ENCODE measurements at regions not wholly inside any gene's neighbourhood (a gene's known extent, or its start where the extent isn't known, plus 50 kb on each side); places are given as distances from the start of the nearest gene placed in this dataset.

DNA sequence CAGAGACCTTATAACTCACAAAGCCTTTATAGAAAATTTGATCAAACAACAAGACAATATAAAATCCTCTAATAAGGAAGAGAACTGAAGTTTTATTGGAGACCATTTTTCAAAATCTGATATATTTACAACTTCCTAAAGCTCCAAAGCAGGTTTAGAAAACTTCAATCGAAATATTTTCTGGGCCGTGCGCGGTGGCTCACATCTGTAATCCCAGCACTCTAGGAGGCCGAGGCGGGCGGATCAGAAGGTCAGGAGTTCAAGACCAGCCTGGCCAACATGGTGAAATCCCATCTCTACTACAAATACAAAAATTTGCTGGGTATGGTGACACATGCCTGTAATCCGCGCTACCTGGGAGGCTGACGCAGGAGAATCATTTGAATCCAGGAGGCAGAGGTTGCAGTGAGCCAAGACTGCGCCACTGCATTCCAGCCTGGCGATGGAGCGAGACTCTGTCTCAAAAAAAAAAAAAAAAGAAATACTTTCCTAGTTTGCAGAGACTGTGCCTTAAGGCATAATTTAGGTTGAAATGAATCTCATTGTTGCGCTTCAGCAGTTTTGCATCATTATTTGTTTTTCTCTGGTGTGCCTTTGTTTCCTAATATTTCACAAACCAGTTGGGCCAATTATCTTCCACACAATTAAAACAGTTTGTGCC lies 60.6 kb upstream of the ASIP start (continued):
- TF ChIP-seq KDM1A (IDR thresholded peaks at IDR 0.05; ENCODE audit: borderline replicate concordance, low read length) (no peak), RAD21 (IDR thresholded peaks at IDR 0.05 in 1 of 2, conservative IDR thresholded peaks at IDR 0.05 in 1 of 2; ENCODE audit: low read depth in 2 of 2, low read length in 2 of 2) (no peak), GABPA (IDR thresholded peaks at IDR 0.05; ENCODE audit: borderline replicate concordance, insufficient read depth, low read length) (no peak), TAF1 (IDR thresholded peaks at IDR 0.05; ENCODE audit: low read depth, low read length) (no peak), POLR2AphosphoS5 (IDR thresholded peaks at IDR 0.05; ENCODE audit: low read depth, low read length) (no peak), SIN3A (conservative IDR thresholded peaks at IDR 0.05 in 1 of 2, IDR thresholded peaks at IDR 0.05 in 1 of 2; ENCODE audit: low read depth in 1 of 2, low read length in 2 of 2) (no peak), SRF (IDR thresholded peaks at IDR 0.05; ENCODE audit: low read depth, low read length) (no peak), HDAC2 (IDR thresholded peaks at IDR 0.05; ENCODE audit: borderline replicate concordance in 1 of 2, low read depth in 2 of 2, low read length in 2 of 2) (no peak), SUZ12 (IDR thresholded peaks at IDR 0.05; ENCODE audit: low read length) (no peak)
